ENCODE measurements at regions not wholly inside any gene's neighbourhood (a gene's known extent, or its start where the extent isn't known, plus 50 kb on each side); places are given as distances from the start of the nearest gene placed in this dataset.

DNA sequence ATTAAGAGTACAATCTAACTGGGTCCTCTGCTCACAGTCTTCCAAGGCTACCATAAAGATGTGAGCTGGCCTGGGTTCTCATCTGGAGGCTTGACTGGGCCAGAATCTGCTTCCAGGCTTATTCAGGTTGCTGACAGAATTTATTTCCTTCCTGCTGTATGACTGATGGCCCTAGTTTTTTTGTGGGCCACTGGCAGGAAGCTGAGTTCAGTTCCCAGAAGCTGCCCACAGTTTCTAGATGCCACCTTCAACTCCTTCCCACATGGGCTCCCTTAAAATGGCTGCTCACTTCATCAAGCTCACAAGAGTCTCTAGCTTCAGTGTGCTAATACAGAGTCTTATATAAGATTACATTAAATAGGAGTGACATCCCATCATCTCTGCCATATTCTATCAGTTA lies 121.7 kb upstream of the CAND1 start:
- Histone ChIP-seq H3K36me3 (no peaks in the 10 kb centered on the region), H3K4me3 (no peak overlapping the region), H3K27me3 (no peaks in the 10 kb centered on the region), H3K9me3 (no peaks in the 10 kb centered on the region), H3K27ac (no peak overlapping the region), H3K4me1 (no peaks in the 10 kb centered on the region)
- no peak for TF ChIP-seq POLR2A (IDR thresholded peaks at IDR 0.05)
- TF ChIP-seq, protein P1, sequence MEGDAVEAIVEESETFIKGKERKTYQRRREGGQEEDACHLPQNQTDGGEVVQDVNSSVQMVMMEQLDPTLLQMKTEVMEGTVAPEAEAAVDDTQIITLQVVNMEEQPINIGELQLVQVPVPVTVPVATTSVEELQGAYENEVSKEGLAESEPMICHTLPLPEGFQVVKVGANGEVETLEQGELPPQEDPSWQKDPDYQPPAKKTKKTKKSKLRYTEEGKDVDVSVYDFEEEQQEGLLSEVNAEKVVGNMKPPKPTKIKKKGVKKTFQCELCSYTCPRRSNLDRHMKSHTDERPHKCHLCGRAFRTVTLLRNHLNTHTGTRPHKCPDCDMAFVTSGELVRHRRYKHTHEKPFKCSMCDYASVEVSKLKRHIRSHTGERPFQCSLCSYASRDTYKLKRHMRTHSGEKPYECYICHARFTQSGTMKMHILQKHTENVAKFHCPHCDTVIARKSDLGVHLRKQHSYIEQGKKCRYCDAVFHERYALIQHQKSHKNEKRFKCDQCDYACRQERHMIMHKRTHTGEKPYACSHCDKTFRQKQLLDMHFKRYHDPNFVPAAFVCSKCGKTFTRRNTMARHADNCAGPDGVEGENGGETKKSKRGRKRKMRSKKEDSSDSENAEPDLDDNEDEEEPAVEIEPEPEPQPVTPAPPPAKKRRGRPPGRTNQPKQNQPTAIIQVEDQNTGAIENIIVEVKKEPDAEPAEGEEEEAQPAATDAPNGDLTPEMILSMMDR (IDR thresholded peaks at IDR 0.05): no peak
- DNase-seq: no peak
- intact Hi-C loops (cut with DNase I): no loop called here

DNA sequence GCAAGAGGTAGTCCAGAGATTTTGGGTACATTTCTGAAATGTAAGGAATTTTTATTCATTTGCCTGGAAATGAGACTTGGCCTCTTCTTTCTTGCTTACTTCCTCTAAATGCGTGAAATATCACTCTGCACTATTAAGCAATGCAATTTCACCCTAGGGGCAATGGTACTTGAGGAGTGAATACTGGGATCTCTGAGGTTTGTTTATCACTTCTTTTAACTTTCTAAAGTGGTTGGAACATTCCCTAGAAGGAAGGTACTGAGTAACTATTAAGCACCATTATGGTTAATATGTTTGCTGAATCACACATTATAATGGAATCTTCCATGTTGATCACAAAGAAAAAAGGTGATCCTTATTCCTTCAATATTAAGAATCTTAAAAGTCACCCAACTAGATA lies 120.9 kb upstream of the CAND1 start:
- DNase-seq: no peak
- TF ChIP-seq, protein P1 (IDR thresholded peaks at IDR 0.05): no peak
- TF ChIP-seq POLR2A (IDR thresholded peaks at IDR 0.05): no peak
- Histone ChIP-seq H3K27ac (no peak overlapping the region), H3K27me3 (no peaks in the 10 kb centered on the region), H3K9me3 (no peaks in the 10 kb centered on the region), H3K36me3 (no peaks in the 10 kb centered on the region), H3K4me3 (no peak overlapping the region), H3K4me1 (no peaks in the 10 kb centered on the region)
- WGBS, 2 donors: 58 to 72% methylated on average over 1 of the region's 1 CpG
- intact Hi-C loops (cut with DNase I): no loop called here

DNA sequence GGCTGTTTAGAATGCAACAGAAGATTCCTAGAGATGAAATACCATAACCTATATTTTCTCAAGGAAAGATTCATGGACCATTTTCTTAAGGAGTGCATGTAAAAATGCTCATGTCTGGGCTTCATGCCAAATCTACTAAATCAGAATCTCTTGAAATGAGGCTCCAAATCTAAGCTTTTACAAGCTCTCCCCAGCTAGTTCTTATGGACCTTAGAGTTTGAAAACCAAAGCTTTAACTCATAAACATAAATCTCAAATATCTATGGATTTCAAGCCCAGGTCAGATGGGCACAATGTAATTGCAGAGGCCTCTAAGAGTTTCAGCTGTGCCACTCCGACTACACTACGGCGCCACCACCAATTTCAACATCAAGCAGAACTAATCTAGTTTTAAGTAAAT lies 117.3 kb upstream of the CAND1 start:
- Histone ChIP-seq H3K4me3 (no peak overlapping the region), H3K36me3 (no peaks in the 10 kb centered on the region), H3K4me1 (no peaks in the 10 kb centered on the region), H3K27me3 (peaks cover 0 to 3% (median 0%) of the 10 kb centered on the region in 4 donors), H3K9me3 (no peaks in the 10 kb centered on the region), H3K27ac (no peak overlapping the region)
- intact Hi-C loops (cut with DNase I): no loop called here
- no peak for DNase-seq
- WGBS, 2 donors: 89 to 95% methylated on average over 3 of the region's 3 CpGs
- no peak for TF ChIP-seq POLR2A (IDR thresholded peaks at IDR 0.05)
- TF ChIP-seq, protein P1 (IDR thresholded peaks at IDR 0.05): no peak

DNA sequence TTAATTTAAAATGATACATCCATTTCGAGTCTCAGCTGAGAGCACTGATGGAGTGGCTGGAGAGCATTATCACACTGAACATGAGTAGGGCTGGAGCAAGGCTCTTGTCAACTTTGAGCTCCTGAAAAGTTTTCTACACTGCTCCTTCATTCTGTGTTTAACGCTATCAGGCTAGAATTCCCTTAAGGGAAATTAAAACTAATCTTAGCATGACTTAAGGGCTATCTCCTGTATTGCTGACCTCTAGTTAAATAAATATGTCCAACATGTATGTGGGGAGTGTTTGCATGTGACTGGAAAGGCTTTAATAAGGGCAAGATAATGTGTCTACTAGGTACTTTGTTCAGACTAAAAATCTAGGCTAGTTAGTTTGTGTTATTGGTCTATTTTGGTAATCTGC lies 116.7 kb upstream of the CAND1 start:
- TF ChIP-seq, protein P1 (IDR thresholded peaks at IDR 0.05): no peak
- TF ChIP-seq POLR2A (IDR thresholded peaks at IDR 0.05): no peak
- no peak overlapping the region for H3K4me3 ChIP-seq
- intact Hi-C loops (cut with DNase I): no loop called here
- no peaks in the 10 kb centered on the region for H3K4me1 ChIP-seq
- no peaks in the 10 kb centered on the region for H3K36me3 ChIP-seq
- no peak overlapping the region for H3K27ac ChIP-seq
- H3K9me3 ChIP-seq: no peaks in the 10 kb centered on the region
- no peak for DNase-seq
- 61 to 70% methylated on average over 2 of the region's 2 CpGs for WGBS, 2 donors
- peaks cover 0 to 6% (median 0%) of the 10 kb centered on the region in 4 donors for H3K27me3 ChIP-seq

DNA sequence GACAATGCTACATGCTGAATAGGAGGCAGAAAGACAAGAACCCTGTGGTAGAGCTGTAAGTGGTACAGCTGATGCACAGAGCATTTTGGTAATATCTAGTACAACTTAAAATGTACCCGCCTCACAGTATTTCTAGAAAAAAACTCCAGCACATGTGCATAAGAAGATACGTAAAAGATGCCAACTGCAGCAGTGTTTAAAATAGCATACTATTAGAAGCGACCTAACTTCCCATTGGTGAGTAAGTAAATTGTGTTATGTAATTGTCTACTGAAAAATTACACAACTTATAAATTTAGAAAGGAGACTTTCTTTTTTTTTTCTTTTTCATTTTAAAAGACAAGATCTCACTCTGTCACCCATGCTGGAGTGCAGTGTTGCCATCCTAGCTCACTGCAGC lies 114.3 kb upstream of the CAND1 start:
- Histone ChIP-seq H3K4me1 (no peaks in the 10 kb centered on the region), H3K27me3 (peaks cover 0 to 6% (median 0%) of the 10 kb centered on the region in 4 donors), H3K9me3 (no peaks in the 10 kb centered on the region), H3K4me3 (no peak overlapping the region), H3K27ac (no peak overlapping the region), H3K36me3 (no peaks in the 10 kb centered on the region)
- WGBS, 2 donors: 42 to 70% methylated on average over 3 of the region's 3 CpGs
- intact Hi-C loops (cut with DNase I): no loop called here
- no peak for DNase-seq
- no peak for TF ChIP-seq POLR2A (IDR thresholded peaks at IDR 0.05)
- TF ChIP-seq, protein P1 (IDR thresholded peaks at IDR 0.05): no peak
